Activated T-cell treated with anti-CD3 and anti-CD28 coated beads for 24 hours (primary cell): ENCODE measurements at regions not wholly inside any gene's neighbourhood (a gene's known extent, or its start where the extent isn't known, plus 50 kb on each side); places are given as distances from the start of the nearest gene placed in this dataset.

ENCODE experiments used
- DNase-seq: peaks from one replicate; pipeline ENCODE4 v3.0.0-alpha.2; 2020; ENCODE audit warnings: low read depth

- DNase-seq = no peak
Measured at GRCh38 chr1:13968361-13968760, 268.4 kb downstream of the PRDM2 start.

- no peak for DNase-seq
Measured at GRCh38 chr1:13970631-13971247, 270.8 kb downstream of the PRDM2 start.

- no peak for DNase-seq
Measured at GRCh38 chr1:13976485-13976884, 276.5 kb downstream of the PRDM2 start.

- DNase-seq = no peak
Measured at GRCh38 chr1:13981142-13981541, 281.2 kb downstream of the PRDM2 start.

DNA sequence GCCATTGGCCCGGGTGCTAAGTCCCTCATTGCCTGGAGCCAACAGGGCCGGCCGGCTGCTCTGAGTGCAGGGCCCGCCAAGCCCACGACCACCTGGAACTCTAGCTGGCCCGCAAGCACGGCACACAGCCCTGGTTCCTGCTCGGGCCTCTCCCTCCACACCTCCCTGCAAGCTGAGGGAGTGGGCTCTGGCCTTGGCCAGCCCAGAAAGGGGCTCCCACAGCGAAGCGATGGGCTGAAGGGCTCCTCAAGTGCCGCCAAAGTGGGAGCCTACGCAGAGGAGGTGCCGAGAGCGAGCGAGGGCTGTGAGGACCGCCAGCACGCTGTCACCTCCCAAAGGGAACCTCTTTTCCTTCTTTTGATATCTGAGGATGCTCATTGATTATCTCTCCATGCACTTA, 283.4 kb downstream of the PRDM2 start:
- no peak for DNase-seq

- no peak for DNase-seq
Measured at GRCh38 chr1:13990939-13991338, 291.0 kb downstream of the PRDM2 start.

GRCh38 chr1:13992489-13993285, 292.7 kb downstream of the PRDM2 start:
- no peak for DNase-seq

GRCh38 chr1:13994386-13994785, 294.4 kb downstream of the PRDM2 start:
- DNase-seq = no peak

- DNase-seq = no peak
Measured at GRCh38 chr1:13996334-13996733, 296.3 kb downstream of the PRDM2 start.

DNA sequence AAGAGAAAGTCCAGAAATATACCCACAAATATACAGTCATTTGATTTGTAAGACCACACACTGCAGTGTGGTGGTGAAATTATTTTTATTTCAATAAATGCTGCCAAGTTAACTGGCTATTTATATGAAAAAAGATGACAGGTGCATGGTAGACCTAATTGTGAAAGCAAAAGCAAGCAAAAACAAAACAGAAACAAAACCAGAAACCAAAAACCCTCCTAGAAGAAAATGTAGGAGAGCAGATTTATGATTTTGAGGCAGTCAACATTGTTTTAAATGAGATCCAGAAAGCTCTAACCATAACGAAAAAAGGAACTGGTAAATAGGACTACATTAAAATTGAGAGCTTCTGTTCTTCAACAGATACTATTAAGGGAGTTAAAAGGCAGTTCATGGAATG, 303.6 kb downstream of the PRDM2 start:
- no peak for DNase-seq

GRCh38 chr1:14009582-14009981, 309.6 kb downstream of the PRDM2 start:
- no peak for DNase-seq

DNA sequence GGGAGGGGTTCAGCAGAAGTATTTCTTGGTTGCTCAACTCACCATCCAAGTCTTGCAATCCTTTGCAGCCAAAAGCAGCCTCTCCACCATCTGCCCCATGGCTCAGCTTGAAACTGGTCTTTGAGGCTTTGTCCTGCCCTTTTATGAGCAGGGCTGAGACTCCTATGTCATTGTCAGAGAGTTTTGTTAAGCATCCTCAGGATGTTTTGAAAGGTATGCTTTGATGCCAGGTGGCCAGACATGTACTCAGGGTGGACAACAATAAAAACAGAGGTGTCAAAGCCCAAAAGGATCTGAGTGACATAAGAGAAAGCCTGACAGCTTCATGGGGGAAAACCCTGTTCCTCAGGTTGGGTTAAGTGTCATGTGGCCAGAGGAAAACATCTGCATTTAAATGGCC, 310.5 kb downstream of the PRDM2 start:
- no peak for DNase-seq

- no peak for DNase-seq
Measured at GRCh38 chr1:14011132-14011531, 311.1 kb downstream of the PRDM2 start.

GRCh38 chr1:14011888-14012287, 311.9 kb downstream of the PRDM2 start:
- no peak for DNase-seq

- DNase-seq = no peak
Measured at GRCh38 chr1:14014929-14015328, 314.9 kb downstream of the PRDM2 start.

GRCh38 chr1:14015917-14016316, 315.9 kb downstream of the PRDM2 start:
- no peak for DNase-seq

DNA sequence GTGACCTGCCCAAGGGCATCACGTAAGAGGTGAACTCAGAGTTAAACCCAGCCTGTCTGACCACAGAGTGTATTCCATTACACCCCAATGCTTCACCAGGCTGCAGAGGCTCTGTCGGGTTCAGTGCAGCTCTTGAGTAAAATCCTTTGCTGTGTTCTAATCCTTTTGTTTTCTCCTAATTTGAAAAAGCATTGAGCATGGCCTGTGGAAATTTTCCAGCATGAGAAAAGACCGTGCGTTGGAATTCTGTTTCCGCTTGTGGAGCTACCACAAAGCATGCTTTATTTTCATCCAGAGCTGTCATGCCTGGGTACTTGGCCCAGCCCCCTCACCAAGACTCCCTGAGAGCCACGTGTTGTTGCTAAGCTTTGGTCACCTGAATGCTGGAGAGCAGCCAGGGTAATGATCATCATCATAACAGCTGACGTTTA, 317.6 kb downstream of the PRDM2 start:
- no peak for DNase-seq

DNA sequence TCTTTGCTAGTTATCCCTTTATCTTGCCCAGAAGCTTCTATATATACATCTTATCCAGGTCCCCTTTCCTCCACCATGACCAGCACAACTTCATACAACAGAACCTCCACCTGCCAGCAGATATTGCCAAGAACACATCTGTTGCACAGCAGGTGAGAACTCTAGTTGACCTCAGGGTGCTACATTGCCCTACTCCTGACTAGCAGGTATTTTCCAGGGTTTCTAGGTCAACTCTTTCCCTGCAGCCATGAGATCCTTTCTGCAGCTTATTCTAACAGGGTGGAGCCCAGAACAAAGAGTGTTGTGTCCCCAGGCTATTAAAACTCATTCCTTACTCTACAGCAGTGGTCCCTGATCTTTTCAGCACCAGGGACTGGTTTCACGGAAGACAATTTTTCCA, 319.5 kb downstream of the PRDM2 start:
- DNase-seq = no peak

GRCh38 chr1:14020006-14020405, 320.0 kb downstream of the PRDM2 start:
- DNase-seq = no peak

GRCh38 chr1:14027099-14027498, 327.1 kb downstream of the PRDM2 start:
- no peak for DNase-seq

GRCh38 chr1:14031461-14031860, 331.5 kb downstream of the PRDM2 start:
- DNase-seq = no peak

GRCh38 chr1:14034506-14034905, 334.5 kb downstream of the PRDM2 start:
- no peak for DNase-seq

GRCh38 chr1:14037101-14037847, 337.3 kb downstream of the PRDM2 start:
- no peak for DNase-seq
